ENCODE measurements at regions not wholly inside any gene's neighbourhood (a gene's known extent, or its start where the extent isn't known, plus 50 kb on each side); places are given as distances from the start of the nearest gene placed in this dataset.

DNA sequence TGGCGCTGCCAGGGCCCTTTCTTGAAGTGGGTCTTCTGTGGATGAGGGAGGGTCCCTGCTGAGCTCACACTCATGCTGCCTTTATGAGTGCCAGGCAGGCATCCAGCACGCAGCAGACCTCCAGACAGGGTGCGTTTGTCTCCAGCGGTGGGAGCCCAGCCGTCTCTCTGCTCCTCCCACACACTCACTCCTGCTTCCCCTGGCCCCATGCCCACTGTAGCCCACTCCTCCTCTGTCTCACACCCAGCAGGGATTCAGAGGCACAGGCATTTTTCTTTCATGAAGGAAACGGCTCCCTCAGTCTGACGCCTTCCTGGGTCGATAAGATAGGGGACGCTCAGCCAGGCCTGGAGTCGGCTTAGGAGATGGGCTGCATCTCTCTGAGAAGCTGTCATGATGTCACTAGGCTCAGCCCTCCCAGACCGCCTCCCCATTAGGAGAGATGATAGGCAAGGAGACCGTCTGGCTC is 183.9 kb upstream of the NCAM1 start:
- Histone ChIP-seq H3K27me3 (ENCODE audit: low read depth, low read length) (no peaks in the 10 kb centered on the region), H3K27ac (ENCODE audit: low read length) (no peak overlapping the region), H3K36me3 (ENCODE audit: control insufficient read depth in 1 of 2, insufficient read depth in 2 of 2, low read length in 2 of 2) (no peaks in the 10 kb centered on the region), H3K4me3 (ENCODE audit: low read depth in 1 of 2, low read length in 2 of 2) (no peak overlapping the region), H3K9me3 (ENCODE audit: control insufficient read depth in 1 of 2, low read length in 2 of 2) (no peaks in the 10 kb centered on the region), H3K4me1 (ENCODE audit: control insufficient read depth in 1 of 2, insufficient read depth in 2 of 2, low read length in 2 of 2) (no peaks in the 10 kb centered on the region)

DNA sequence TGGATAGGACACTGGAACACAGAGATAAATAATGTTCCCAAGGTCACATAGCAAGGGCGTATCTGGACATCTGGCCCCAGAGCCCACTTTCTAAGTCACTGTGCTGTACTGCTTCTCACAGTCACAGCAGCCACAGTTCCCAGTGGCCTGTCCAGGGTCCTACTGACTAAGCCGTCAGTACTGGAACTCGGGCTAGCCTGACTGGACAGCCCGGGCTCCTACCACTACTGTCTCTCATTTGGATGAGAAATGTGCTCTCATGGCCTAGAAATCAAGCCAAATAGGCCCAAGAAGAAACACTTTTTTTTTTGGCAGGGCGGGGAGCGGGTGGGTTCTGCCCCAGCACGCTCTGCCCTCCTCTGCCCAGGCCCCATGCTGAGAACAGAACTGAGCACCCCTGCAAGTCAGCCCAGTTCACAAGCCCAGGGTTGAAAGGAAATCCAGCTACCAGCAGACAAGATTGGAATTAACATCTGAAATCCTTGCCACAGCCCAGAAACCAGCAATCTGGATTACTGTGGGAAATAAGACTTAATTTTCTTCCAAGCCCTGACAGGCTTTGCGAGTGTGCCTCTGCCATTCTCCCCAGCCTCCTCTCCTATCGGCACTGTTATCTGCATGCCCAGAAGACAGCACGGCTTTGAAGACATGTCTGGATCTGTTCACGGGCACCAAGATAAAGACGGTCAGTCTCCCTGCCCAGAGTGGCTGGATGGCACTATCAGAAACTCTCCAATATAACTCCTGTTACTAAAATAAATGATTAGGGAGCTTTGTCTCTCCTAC is 182.9 kb upstream of the NCAM1 start:
- Histone ChIP-seq H3K36me3 (ENCODE audit: control insufficient read depth in 1 of 2, insufficient read depth in 2 of 2, low read length in 2 of 2) (no peaks in the 10 kb centered on the region), H3K27ac (ENCODE audit: low read length) (no peak overlapping the region), H3K4me3 (ENCODE audit: low read depth in 1 of 2, low read length in 2 of 2) (no peak overlapping the region), H3K9me3 (ENCODE audit: control insufficient read depth in 1 of 2, low read length in 2 of 2) (no peaks in the 10 kb centered on the region), H3K4me1 (ENCODE audit: control insufficient read depth in 1 of 2, insufficient read depth in 2 of 2, low read length in 2 of 2) (no peaks in the 10 kb centered on the region), H3K27me3 (ENCODE audit: low read depth, low read length) (no peaks in the 10 kb centered on the region)

DNA sequence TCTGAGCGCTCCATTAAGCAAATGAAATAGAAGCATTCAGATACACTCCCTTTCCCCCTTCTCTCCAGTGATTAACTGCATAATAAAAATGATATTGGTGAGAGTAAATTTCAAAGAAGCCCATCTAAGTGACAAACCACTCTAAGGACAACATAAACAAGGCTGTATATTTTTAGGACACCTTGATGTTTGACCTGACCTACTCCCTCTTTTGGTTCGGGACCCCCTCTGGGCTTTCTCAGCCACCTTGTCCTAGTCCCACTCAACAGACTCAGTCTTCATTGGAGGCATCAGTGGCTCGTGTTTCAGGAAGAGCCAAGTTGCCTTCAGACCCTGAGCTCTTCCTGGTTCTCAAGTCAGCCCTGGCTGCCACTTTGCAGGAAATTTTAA is 182.3 kb upstream of the NCAM1 start:
- no peaks in the 10 kb centered on the region for H3K27me3 ChIP-seq (ENCODE audit: low read depth, low read length)
- H3K4me3 ChIP-seq (ENCODE audit: low read depth in 1 of 2, low read length in 2 of 2) = no peak overlapping the region
- no peak overlapping the region for H3K27ac ChIP-seq (ENCODE audit: low read length)
- H3K4me1 ChIP-seq (ENCODE audit: control insufficient read depth in 1 of 2, insufficient read depth in 2 of 2, low read length in 2 of 2) = peaks cover 0 to 2% of the 10 kb centered on the region in 2 donors
- no peaks in the 10 kb centered on the region for H3K36me3 ChIP-seq (ENCODE audit: control insufficient read depth in 1 of 2, insufficient read depth in 2 of 2, low read length in 2 of 2)
- H3K9me3 ChIP-seq (ENCODE audit: control insufficient read depth in 1 of 2, low read length in 2 of 2) = no peaks in the 10 kb centered on the region

DNA sequence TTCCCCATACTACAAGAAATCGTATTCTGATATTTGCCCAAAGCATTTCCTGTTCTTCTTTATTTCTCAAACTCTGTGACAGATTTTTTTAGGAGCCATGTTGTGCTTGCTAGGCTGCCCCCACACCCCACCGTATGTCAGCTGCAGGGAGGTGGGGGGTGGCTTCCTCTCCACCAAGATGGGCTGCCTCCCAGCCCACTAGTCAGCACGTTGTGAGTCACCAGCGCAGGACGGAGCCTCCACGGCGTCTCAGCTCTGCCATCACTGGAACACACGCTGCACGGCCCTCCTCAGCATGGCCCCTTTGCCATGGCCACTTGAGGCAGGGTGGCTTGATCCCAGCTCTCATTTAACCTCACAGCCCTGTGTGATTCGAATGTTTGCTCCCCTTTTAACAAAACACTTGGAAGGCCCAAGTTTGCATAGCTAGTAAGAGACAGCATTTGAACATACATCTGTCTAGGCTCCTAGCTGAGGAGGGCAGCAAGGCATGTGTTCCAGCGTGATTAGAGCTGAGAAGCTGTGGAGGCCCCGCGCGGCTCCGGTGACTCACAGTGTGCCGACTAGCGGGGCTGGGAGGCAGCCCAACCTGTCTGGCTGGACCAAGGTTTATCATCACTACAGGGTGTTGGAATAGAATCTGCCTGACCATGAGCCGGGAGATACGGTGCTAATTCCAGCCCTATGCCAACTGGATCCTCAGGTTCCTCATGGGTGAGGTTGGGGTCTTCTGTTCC is 180.7 kb upstream of the NCAM1 start:
- no peaks in the 10 kb centered on the region for H3K9me3 ChIP-seq (ENCODE audit: control insufficient read depth in 1 of 2, low read length in 2 of 2)
- peaks cover 5 to 18% of the 10 kb centered on the region in 2 donors for H3K4me1 ChIP-seq (ENCODE audit: control insufficient read depth in 1 of 2, insufficient read depth in 2 of 2, low read length in 2 of 2)
- no peak overlapping the region for H3K4me3 ChIP-seq (ENCODE audit: low read depth in 1 of 2, low read length in 2 of 2)
- H3K36me3 ChIP-seq (ENCODE audit: control insufficient read depth in 1 of 2, insufficient read depth in 2 of 2, low read length in 2 of 2) = no peaks in the 10 kb centered on the region
- H3K27me3 ChIP-seq (ENCODE audit: low read depth, low read length) = no peaks in the 10 kb centered on the region
- H3K27ac ChIP-seq (ENCODE audit: low read length) = no peak overlapping the region

DNA sequence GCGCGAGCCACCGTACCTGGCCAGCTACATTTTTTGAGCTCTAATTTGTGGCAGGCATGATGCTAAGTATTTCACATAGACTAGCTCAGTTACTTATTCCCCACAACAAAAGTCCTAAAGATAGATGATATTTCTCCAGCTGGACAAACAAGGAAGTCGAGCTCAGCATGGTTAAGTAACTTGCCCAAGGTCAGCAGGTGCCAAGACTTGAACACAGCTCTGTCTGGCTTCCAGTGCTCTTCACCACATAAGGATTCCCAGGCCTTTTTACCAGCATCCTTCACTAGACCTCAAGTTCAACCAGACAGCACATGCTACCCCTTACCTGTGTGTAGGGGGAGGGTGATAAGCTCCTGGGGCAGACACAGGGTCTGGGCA is 177.3 kb upstream of the NCAM1 start:
- peaks cover 5 to 22% of the 10 kb centered on the region in 2 donors for H3K4me1 ChIP-seq (ENCODE audit: control insufficient read depth in 1 of 2, insufficient read depth in 2 of 2, low read length in 2 of 2)
- no peaks in the 10 kb centered on the region for H3K36me3 ChIP-seq (ENCODE audit: control insufficient read depth in 1 of 2, insufficient read depth in 2 of 2, low read length in 2 of 2)
- H3K9me3 ChIP-seq (ENCODE audit: control insufficient read depth in 1 of 2, low read length in 2 of 2) = no peaks in the 10 kb centered on the region
- H3K27me3 ChIP-seq (ENCODE audit: low read depth, low read length) = no peaks in the 10 kb centered on the region
- H3K27ac ChIP-seq (ENCODE audit: low read length) = peak overlapping the region; percentile 20
- H3K4me3 ChIP-seq (ENCODE audit: low read depth in 1 of 2, low read length in 2 of 2) = peak overlapping the region; percentile 30

DNA sequence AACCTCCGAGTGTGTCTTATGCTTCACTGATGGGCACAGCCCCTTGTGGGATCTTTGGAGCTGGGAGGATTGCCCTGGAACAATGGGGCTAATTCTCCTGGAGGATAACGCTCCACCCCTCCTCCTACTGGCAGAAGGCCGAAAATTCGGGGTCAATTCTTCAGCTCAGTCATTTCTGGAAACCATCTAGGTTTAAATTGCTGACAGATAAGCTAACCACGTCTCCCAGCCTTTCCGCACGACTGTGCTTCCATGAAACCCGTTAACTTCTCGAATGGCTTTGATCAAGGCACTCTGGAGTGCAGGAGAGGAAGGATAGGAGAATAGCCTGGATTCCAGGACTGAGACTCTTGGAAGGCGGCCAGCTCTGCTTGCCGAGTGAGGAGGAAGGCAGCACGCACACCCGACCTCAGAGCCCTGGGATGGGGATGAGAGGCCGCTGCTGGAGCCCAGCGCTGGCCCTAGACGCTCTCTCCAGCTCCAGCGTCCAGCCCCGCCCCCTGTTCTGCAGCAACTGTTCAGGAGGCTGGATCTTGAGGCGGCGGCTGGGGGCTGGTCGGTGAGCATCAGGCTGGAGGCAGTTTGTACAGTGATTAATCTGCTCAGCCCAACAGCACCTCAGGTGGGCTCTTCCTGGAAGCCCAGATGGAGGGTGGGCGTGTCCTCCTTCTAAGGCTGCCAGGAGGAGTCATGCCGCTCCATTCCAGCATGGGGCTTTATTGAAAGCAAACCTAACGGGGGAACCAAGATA is 176.7 kb upstream of the NCAM1 start:
- Histone ChIP-seq H3K27ac (ENCODE audit: low read length) (peak overlapping the region; percentile 20), H3K4me3 (ENCODE audit: low read depth in 1 of 2, low read length in 2 of 2) (peak overlapping the region; percentile 30)

DNA sequence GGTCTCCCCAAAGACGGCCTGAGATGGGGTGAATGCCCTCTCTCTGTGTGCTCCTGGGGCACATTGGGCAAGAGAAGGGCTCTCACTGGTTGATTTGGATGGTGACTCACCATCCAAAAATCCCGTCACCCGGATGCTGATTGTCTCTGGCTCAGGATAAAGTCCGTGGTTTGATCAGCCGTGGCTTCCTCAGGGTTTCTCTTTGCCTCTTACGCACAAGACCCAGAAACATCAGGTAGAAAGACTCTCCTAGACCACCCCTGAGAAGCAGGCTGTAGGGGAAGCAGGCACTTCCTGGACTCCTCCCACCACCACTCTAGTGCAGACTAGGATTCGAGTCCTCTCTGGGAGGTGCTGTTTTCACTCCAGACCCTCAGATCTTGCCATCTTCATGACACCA is 176.1 kb upstream of the NCAM1 start:
- Histone ChIP-seq H3K27me3 (ENCODE audit: low read depth, low read length) (no peaks in the 10 kb centered on the region), H3K36me3 (ENCODE audit: control insufficient read depth in 1 of 2, insufficient read depth in 2 of 2, low read length in 2 of 2) (no peaks in the 10 kb centered on the region), H3K27ac (ENCODE audit: low read length) (no peak overlapping the region), H3K9me3 (ENCODE audit: control insufficient read depth in 1 of 2, low read length in 2 of 2) (no peaks in the 10 kb centered on the region), H3K4me3 (ENCODE audit: low read depth in 1 of 2, low read length in 2 of 2) (peak overlapping the region in 1 of 2 donors; percentile 30), H3K4me1 (ENCODE audit: control insufficient read depth in 1 of 2, insufficient read depth in 2 of 2, low read length in 2 of 2) (peaks cover 5 to 22% of the 10 kb centered on the region in 2 donors)

More for the DNA sequence above, 176.7 kb upstream of the NCAM1 start:
- no peaks in the 10 kb centered on the region for H3K9me3 ChIP-seq (ENCODE audit: control insufficient read depth in 1 of 2, low read length in 2 of 2)
- H3K4me1 ChIP-seq (ENCODE audit: control insufficient read depth in 1 of 2, insufficient read depth in 2 of 2, low read length in 2 of 2) = peaks cover 5 to 22% of the 10 kb centered on the region in 2 donors
- H3K36me3 ChIP-seq (ENCODE audit: control insufficient read depth in 1 of 2, insufficient read depth in 2 of 2, low read length in 2 of 2) = no peaks in the 10 kb centered on the region
- no peaks in the 10 kb centered on the region for H3K27me3 ChIP-seq (ENCODE audit: low read depth, low read length)

DNA sequence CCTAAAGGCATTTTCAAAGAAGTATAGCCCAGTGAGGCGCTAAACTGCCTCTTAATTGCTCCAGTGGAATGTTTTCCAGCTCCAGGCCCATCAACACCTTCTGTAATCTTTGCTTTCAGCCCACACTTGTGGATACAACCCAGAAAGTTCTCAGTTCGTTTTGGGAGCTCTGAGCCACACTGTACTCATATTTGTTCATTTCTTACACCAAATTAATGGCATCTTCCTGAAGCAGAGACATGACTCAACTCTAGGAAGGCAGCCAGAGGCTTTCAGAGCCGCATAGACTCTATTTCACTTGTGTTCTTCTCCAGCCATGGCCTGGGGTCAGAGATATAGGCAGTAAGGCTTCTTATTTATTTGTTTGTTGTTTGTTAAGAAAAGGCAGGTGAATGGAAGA is 175.5 kb upstream of the NCAM1 start:
- H3K36me3 ChIP-seq (ENCODE audit: control insufficient read depth in 1 of 2, insufficient read depth in 2 of 2, low read length in 2 of 2) = no peaks in the 10 kb centered on the region
- peaks cover 5 to 22% of the 10 kb centered on the region in 2 donors for H3K4me1 ChIP-seq (ENCODE audit: control insufficient read depth in 1 of 2, insufficient read depth in 2 of 2, low read length in 2 of 2)
- no peak overlapping the region for H3K27ac ChIP-seq (ENCODE audit: low read length)
- H3K9me3 ChIP-seq (ENCODE audit: control insufficient read depth in 1 of 2, low read length in 2 of 2) = no peaks in the 10 kb centered on the region
- no peaks in the 10 kb centered on the region for H3K27me3 ChIP-seq (ENCODE audit: low read depth, low read length)
- no peak overlapping the region for H3K4me3 ChIP-seq (ENCODE audit: low read depth in 1 of 2, low read length in 2 of 2)

DNA sequence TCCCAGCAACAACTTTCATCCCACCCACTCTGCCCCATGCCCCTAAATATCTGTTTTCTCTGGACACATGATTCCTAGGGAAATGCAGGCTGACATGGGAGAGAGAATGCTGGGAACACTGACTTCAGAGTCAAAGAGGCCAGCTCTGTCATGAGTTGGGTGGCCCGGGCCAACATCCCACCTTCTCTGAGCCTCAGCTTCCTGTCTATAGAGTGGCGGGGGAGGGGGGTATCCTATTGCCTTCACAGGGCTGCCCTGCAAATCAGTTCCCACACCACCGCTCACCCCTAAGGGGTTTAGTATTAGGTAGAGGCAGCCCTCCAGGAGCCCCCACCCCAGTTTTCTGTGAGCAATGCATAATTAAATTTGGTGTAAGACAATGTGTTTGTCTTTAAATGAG is 175.0 kb upstream of the NCAM1 start:
- Histone ChIP-seq H3K27ac (ENCODE audit: low read length) (no peak overlapping the region), H3K4me1 (ENCODE audit: control insufficient read depth in 1 of 2, insufficient read depth in 2 of 2, low read length in 2 of 2) (peaks cover 5 to 22% of the 10 kb centered on the region in 2 donors), H3K4me3 (ENCODE audit: low read depth in 1 of 2, low read length in 2 of 2) (no peak overlapping the region), H3K9me3 (ENCODE audit: control insufficient read depth in 1 of 2, low read length in 2 of 2) (no peaks in the 10 kb centered on the region), H3K36me3 (ENCODE audit: control insufficient read depth in 1 of 2, insufficient read depth in 2 of 2, low read length in 2 of 2) (no peaks in the 10 kb centered on the region), H3K27me3 (ENCODE audit: low read depth, low read length) (no peaks in the 10 kb centered on the region)

DNA sequence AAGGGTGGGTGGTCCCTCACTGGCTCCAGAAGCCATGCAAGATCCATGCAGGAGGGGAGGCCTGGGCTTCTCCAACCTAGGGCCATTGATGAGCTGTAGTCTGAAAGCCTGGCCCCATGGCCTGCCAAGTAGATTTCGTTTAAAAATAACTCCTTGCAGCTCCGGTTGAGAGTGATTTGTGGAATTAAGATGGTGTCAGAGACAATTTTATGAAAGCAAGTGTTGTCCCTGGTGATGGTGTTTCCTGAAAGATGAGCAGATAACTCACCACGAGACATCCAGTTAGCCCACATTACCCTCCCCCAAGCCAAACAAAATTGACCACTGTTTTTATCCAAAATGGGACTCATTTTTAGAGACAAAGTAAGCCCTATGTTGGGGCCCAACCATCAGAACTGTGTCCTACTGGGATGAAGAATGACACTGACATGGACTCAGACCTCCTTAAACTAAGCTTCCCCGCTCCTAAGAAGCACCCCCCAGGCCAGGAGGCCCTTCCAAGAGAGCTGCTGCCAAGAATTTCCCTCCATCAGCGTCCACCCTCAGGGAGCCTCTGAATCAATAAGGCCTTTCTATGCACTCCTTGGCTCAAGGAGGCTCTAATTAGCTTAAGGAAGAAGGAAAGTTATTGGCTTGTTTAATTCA is 174.2 kb upstream of the NCAM1 start:
- Histone ChIP-seq H3K27me3 (ENCODE audit: low read depth, low read length) (no peaks in the 10 kb centered on the region), H3K4me1 (ENCODE audit: control insufficient read depth in 1 of 2, insufficient read depth in 2 of 2, low read length in 2 of 2) (peaks cover 5 to 22% of the 10 kb centered on the region in 2 donors), H3K36me3 (ENCODE audit: control insufficient read depth in 1 of 2, insufficient read depth in 2 of 2, low read length in 2 of 2) (no peaks in the 10 kb centered on the region), H3K27ac (ENCODE audit: low read length) (no peak overlapping the region), H3K9me3 (ENCODE audit: control insufficient read depth in 1 of 2, low read length in 2 of 2) (no peaks in the 10 kb centered on the region), H3K4me3 (ENCODE audit: low read depth in 1 of 2, low read length in 2 of 2) (no peak overlapping the region)

DNA sequence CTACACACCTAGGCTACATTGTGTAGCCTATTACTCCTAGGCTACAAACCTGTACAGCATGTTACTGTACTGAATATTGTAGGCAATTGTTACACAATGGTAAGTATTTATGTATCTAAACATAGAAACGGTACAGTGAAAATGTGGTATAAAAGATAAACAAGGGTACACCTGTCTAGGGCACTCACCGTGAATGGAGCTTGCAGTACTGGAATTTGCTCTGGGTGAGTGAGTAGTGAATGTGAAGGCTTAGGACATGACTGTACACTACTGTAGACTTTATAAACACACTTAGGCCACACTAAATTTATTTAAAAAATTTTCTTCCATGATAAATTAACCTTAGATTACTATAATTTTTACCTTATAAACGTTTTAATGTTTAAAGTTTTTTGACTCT is 171.7 kb upstream of the NCAM1 start:
- Histone ChIP-seq H3K4me3 (ENCODE audit: low read depth in 1 of 2, low read length in 2 of 2) (no peak overlapping the region), H3K9me3 (ENCODE audit: control insufficient read depth in 1 of 2, low read length in 2 of 2) (no peaks in the 10 kb centered on the region), H3K27me3 (ENCODE audit: low read depth, low read length) (no peaks in the 10 kb centered on the region), H3K4me1 (ENCODE audit: control insufficient read depth in 1 of 2, insufficient read depth in 2 of 2, low read length in 2 of 2) (peaks cover under 1 to 14% of the 10 kb centered on the region in 2 donors), H3K36me3 (ENCODE audit: control insufficient read depth in 1 of 2, insufficient read depth in 2 of 2, low read length in 2 of 2) (no peaks in the 10 kb centered on the region), H3K27ac (ENCODE audit: low read length) (no peak overlapping the region)

Measured in muscle layer of duodenum (tissue), 2 donors.